ENCODE measurements at regions not wholly inside any gene's neighbourhood (a gene's known extent, or its start where the extent isn't known, plus 50 kb on each side); places are given as distances from the start of the nearest gene placed in this dataset.

DNA sequence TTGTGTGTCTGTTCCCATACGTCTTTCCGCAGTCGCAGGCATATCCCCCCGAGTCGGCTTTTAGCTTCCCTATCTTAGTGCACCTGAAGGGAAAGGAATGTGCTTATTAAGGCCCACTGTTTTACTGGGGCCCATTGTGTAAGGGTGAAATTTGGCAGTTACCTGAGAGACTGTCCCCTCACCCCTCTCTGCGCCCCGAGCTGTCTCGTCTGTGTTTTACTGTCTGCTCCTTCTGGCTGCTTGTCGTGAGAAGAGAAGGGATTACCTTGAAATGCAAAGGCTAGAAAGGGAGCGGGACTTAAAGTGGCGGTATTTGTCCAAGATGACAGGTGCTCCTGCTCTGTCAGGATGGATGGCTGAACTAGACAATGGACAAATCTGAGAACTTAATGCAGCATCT lies 233.0 kb upstream of the POU1F1 start:
- no peaks in the 10 kb centered on the region for H3K36me3 Mint-ChIP-seq (ENCODE audit: low read depth, unreplicated experiment)
- no peaks in the 10 kb centered on the region for H3K9me3 Mint-ChIP-seq (ENCODE audit: unreplicated experiment)
- peaks cover 2% of the 10 kb centered on the region for H3K27me3 Mint-ChIP-seq (ENCODE audit: unreplicated experiment)
- no peak overlapping the region for H3K4me3 Mint-ChIP-seq (ENCODE audit: unreplicated experiment)
- H3K4me1 Mint-ChIP-seq (ENCODE audit: unreplicated experiment): peaks cover 14% of the 10 kb centered on the region
- TF ChIP-seq, protein P1, sequence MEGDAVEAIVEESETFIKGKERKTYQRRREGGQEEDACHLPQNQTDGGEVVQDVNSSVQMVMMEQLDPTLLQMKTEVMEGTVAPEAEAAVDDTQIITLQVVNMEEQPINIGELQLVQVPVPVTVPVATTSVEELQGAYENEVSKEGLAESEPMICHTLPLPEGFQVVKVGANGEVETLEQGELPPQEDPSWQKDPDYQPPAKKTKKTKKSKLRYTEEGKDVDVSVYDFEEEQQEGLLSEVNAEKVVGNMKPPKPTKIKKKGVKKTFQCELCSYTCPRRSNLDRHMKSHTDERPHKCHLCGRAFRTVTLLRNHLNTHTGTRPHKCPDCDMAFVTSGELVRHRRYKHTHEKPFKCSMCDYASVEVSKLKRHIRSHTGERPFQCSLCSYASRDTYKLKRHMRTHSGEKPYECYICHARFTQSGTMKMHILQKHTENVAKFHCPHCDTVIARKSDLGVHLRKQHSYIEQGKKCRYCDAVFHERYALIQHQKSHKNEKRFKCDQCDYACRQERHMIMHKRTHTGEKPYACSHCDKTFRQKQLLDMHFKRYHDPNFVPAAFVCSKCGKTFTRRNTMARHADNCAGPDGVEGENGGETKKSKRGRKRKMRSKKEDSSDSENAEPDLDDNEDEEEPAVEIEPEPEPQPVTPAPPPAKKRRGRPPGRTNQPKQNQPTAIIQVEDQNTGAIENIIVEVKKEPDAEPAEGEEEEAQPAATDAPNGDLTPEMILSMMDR (IDR thresholded peaks at IDR 0.05; ENCODE audit: unreplicated experiment): no peak
- DNase-seq (ENCODE audit: low spot score): no peak
- peak overlapping the region; percentile 82 for H3K27ac Mint-ChIP-seq (ENCODE audit: unreplicated experiment)

DNA sequence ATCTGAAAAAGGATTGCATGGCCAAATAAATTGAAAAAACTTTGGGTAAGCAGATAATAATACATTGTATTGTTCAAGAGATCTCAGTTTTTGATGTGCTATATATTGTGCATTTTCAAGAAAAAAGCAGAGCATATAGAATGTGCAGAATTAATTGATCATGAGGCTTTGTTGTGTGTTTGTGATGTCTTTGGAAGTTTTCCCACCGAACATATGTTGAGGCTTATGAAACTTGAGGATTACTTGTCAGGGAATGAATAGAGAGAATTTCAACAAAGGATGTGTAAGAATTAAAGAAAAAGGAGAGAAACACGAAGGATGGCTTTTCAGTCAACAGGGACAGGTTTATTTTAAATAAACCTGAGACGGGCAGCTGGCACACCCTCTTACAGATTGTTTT lies 232.5 kb upstream of the POU1F1 start:
- Mint-ChIP-seq H3K9me3 (ENCODE audit: unreplicated experiment) (no peaks in the 10 kb centered on the region), H3K36me3 (ENCODE audit: low read depth, unreplicated experiment) (no peaks in the 10 kb centered on the region), H3K4me1 (ENCODE audit: unreplicated experiment) (peaks cover 14% of the 10 kb centered on the region), H3K4me3 (ENCODE audit: unreplicated experiment) (no peak overlapping the region), H3K27ac (ENCODE audit: unreplicated experiment) (peak overlapping the region; percentile 82), H3K27me3 (ENCODE audit: unreplicated experiment) (peaks cover 2% of the 10 kb centered on the region)
- DNase-seq (ENCODE audit: low spot score): no peak
- TF ChIP-seq, protein P1 (IDR thresholded peaks at IDR 0.05; ENCODE audit: unreplicated experiment): no peak

DNA sequence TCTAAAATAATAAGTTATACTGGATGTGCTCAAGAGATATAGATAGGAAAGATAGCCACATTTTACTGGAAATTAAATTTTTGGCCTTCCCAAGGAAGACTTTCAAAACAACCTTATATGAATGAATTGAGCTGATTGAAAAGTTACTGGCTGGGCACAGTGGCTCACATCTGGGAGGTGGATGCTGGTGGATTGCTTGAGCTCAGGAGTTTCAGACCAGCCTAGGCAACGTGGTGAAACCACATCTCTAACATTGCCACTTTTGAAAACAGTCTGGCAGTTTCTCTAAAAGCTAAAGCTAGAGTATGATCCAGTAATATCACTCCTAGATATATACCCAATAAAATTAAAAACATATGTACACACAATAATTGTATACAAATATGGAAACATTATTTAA lies 231.4 kb upstream of the POU1F1 start:
- TF ChIP-seq, protein P1 (IDR thresholded peaks at IDR 0.05; ENCODE audit: unreplicated experiment): no peak
- Mint-ChIP-seq H3K9me3 (ENCODE audit: unreplicated experiment) (no peaks in the 10 kb centered on the region), H3K36me3 (ENCODE audit: low read depth, unreplicated experiment) (no peaks in the 10 kb centered on the region), H3K27ac (ENCODE audit: unreplicated experiment) (no peak overlapping the region), H3K4me3 (ENCODE audit: unreplicated experiment) (no peak overlapping the region), H3K27me3 (ENCODE audit: unreplicated experiment) (peaks cover 2% of the 10 kb centered on the region), H3K4me1 (ENCODE audit: unreplicated experiment) (peaks cover 14% of the 10 kb centered on the region)
- DNase-seq (ENCODE audit: low spot score): no peak

DNA sequence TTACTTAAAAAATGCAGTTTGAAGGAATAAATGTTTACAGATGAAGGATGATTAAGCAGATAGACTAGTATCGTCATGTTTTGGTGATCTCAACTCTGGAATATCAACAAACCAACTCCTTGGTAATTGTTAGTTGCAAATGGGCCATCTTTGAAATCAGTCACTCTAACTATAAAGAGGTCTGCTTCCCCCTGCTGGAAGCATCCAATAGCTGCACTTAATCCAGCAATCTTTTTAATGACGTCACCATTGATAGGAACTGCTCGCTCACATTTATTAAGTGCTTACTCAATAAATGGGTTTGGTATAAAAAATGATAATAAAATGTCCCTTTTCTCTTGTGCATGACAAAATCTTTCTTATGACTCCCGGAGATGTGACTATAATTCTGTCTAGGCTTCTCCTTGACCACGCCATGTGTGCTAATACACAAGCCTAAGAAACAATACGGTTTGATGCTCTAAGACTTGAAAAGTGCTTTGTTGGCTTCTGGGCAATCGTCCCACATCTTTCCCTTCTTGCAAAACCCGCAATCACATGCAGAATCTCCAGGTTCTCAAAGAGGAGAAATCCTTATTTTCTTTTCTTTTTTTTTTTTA lies 227.6 kb upstream of the POU1F1 start:
- peak; percentile 31 for DNase-seq (ENCODE audit: low spot score)
- Mint-ChIP-seq H3K27ac (ENCODE audit: unreplicated experiment) (no peak overlapping the region), H3K9me3 (ENCODE audit: unreplicated experiment) (no peaks in the 10 kb centered on the region), H3K36me3 (ENCODE audit: low read depth, unreplicated experiment) (no peaks in the 10 kb centered on the region), H3K27me3 (ENCODE audit: unreplicated experiment) (peaks cover 1% of the 10 kb centered on the region), H3K4me1 (ENCODE audit: unreplicated experiment) (peaks cover 3% of the 10 kb centered on the region), H3K4me3 (ENCODE audit: unreplicated experiment) (no peak overlapping the region)
- TF ChIP-seq, protein P1 (IDR thresholded peaks at IDR 0.05; ENCODE audit: unreplicated experiment): peak; percentile 74

DNA sequence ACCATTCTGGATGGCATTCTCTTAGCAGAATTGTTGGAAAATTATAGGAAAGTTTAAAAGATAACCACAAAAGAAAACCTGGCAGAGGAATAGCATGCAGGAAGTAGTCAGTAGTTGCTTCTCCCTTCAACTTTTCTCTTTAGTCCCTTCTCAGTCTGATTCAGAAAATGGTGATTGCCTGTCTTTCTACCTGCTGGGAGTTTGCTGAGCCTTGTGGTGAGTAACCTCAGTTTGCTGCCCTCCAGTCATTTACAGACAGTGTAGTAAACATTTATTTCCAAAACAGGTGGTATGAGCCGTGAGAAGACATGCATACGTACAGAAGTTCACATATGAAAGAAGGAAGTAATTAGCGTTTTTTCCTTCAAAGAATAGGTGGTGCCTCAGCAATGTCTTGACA lies 224.7 kb upstream of the POU1F1 start:
- Mint-ChIP-seq H3K27ac (ENCODE audit: unreplicated experiment) (no peak overlapping the region), H3K4me3 (ENCODE audit: unreplicated experiment) (no peak overlapping the region), H3K4me1 (ENCODE audit: unreplicated experiment) (no peaks in the 10 kb centered on the region), H3K36me3 (ENCODE audit: low read depth, unreplicated experiment) (no peaks in the 10 kb centered on the region), H3K9me3 (ENCODE audit: unreplicated experiment) (no peaks in the 10 kb centered on the region), H3K27me3 (ENCODE audit: unreplicated experiment) (no peaks in the 10 kb centered on the region)
- TF ChIP-seq, protein P1 (IDR thresholded peaks at IDR 0.05; ENCODE audit: unreplicated experiment): no peak
- DNase-seq (ENCODE audit: low spot score): no peak

Measured in endothelial cell (in vitro differentiated cells).